ENCODE measurements at regions not wholly inside any gene's neighbourhood (a gene's known extent, or its start where the extent isn't known, plus 50 kb on each side); places are given as distances from the start of the nearest gene placed in this dataset.

DNA sequence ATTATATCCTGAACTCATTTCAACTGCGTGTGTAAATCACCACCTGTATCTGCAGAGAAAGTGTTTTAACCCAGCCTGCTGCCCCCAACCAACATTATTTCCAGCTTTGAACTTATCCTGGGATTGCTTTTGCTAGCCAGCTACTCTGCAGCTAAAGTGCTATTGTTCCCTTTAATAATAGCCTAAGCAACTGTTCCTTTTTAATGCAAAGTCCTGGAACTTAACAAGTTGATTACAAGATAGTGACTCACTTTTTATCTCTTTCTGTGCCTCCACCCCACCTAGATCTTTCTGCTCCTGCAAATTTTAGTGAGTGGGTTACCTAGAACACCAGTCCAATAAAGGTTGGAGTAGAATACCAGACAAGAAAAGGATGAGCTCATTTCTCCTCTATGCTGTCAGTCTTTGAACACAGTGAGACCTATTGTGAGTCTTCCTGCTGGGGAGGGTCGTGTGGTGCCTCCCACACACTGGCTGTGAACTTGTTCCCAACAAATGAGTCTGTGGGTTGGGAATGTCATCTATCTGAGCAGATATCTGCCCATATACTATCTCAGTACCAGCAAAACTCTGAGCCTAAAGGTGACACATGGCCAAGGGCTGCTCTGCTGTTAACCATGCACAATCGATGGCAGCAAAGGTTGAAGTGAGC lies 137.7 kb downstream of the FAM204A start:
- TF ChIP-seq SP1 (IDR thresholded peaks at IDR 0.05) (no peak), RAD21 (IDR thresholded peaks at IDR 0.05) (no peak), RXRA (IDR thresholded peaks at IDR 0.05) (no peak), FOXA2 (IDR thresholded peaks at IDR 0.05) (no peak), ATF3 (IDR thresholded peaks at IDR 0.05) (no peak)
- DNase-seq (ENCODE audit: low spot score), result no peak
- no peaks in the 10 kb centered on the region for H3K36me3 ChIP-seq (ENCODE audit: control insufficient read depth in 4 of 4, insufficient read depth in 3 of 4, low read depth in 1 of 4, low read length in 3 of 4)
- no peaks in the 10 kb centered on the region for H3K9me3 ChIP-seq (ENCODE audit: control insufficient read depth in 4 of 4, low read length in 3 of 4)
- no peak overlapping the region for H3K9ac ChIP-seq (ENCODE audit: low read depth in 1 of 2, low read length in 2 of 2)
- H3K27ac ChIP-seq (ENCODE audit: low read depth in 1 of 2, low read length in 2 of 2), result no peak overlapping the region
- 63% methylated on average over 3 of the region's 3 CpGs for WGBS
- H3K27me3 ChIP-seq (ENCODE audit: control insufficient read depth in 4 of 4, insufficient read depth in 4 of 4, low read length in 3 of 4), result peaks cover 0 to 15% (median 4%) of the 10 kb centered on the region in 4 donors
- H3K4me3 ChIP-seq (ENCODE audit: low read depth in 1 of 3, low read length in 3 of 3), result no peak overlapping the region
- H3K4me1 ChIP-seq (ENCODE audit: control insufficient read depth in 4 of 4, insufficient read depth in 4 of 4, low read length in 3 of 4), result no peaks in the 10 kb centered on the region

- no peaks in the 10 kb centered on the region for H3K9me3 ChIP-seq (ENCODE audit: control insufficient read depth in 4 of 4, low read length in 3 of 4)
- H3K4me1 ChIP-seq (ENCODE audit: control insufficient read depth in 4 of 4, insufficient read depth in 4 of 4, low read length in 3 of 4), result no peaks in the 10 kb centered on the region
- no peak overlapping the region for H3K9ac ChIP-seq (ENCODE audit: low read depth in 1 of 2, low read length in 2 of 2)
- no peak for TF ChIP-seq HNF4A (conservative IDR thresholded peaks at IDR 0.05)
- no peak for TF ChIP-seq GABPA (IDR thresholded peaks at IDR 0.05 in 1 of 2, conservative IDR thresholded peaks at IDR 0.05 in 1 of 2)
- TF ChIP-seq, protein P1, sequence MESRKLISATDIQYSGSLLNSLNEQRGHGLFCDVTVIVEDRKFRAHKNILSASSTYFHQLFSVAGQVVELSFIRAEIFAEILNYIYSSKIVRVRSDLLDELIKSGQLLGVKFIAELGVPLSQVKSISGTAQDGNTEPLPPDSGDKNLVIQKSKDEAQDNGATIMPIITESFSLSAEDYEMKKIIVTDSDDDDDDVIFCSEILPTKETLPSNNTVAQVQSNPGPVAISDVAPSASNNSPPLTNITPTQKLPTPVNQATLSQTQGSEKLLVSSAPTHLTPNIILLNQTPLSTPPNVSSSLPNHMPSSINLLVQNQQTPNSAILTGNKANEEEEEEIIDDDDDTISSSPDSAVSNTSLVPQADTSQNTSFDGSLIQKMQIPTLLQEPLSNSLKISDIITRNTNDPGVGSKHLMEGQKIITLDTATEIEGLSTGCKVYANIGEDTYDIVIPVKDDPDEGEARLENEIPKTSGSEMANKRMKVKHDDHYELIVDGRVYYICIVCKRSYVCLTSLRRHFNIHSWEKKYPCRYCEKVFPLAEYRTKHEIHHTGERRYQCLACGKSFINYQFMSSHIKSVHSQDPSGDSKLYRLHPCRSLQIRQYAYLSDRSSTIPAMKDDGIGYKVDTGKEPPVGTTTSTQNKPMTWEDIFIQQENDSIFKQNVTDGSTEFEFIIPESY (IDR thresholded peaks at IDR 0.05), result no peak
- WGBS, result 59% methylated on average over 2 of the region's 2 CpGs
- H3K27ac ChIP-seq (ENCODE audit: low read depth in 1 of 2, low read length in 2 of 2), result no peak overlapping the region
- no peaks in the 10 kb centered on the region for H3K36me3 ChIP-seq (ENCODE audit: control insufficient read depth in 4 of 4, insufficient read depth in 3 of 4, low read depth in 1 of 4, low read length in 3 of 4)
- H3K27me3 ChIP-seq (ENCODE audit: control insufficient read depth in 4 of 4, insufficient read depth in 4 of 4, low read length in 3 of 4), result peaks cover 0 to 15% (median 4%) of the 10 kb centered on the region in 4 donors
- DNase-seq (ENCODE audit: low spot score), result no peak
- no peak overlapping the region for H3K4me3 ChIP-seq (ENCODE audit: low read depth in 1 of 3, low read length in 3 of 3)
These were observed 138.7 kb downstream of the FAM204A start for GRCh38 chr10:118203461-118203860.

DNA sequence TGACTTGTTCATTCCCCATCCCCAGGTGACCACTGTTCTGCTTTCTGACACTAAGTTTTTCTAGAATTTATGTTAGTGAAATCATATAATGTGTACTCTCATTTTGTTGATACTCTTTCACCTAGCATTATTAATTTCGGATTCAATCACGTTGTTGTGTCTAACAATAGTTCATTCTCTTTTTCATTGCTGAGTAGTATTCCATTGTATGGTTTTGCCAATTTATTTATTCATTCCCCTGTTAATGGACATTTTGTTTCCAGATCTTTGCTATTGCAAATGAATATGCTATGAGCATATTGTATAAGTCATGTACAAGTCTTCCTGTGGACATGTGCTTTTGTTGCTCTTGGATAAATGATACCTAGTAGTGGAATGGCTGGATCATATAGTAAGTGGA lies 146.4 kb downstream of the FAM204A start:
- H3K36me3 ChIP-seq (ENCODE audit: control insufficient read depth in 4 of 4, insufficient read depth in 3 of 4, low read depth in 1 of 4, low read length in 3 of 4), result no peaks in the 10 kb centered on the region
- no peaks in the 10 kb centered on the region for H3K27me3 ChIP-seq (ENCODE audit: control insufficient read depth in 4 of 4, insufficient read depth in 4 of 4, low read length in 3 of 4)
- no peak overlapping the region for H3K4me3 ChIP-seq (ENCODE audit: low read depth in 1 of 3, low read length in 3 of 3)
- 59% methylated on average over 2 of the region's 2 CpGs for WGBS
- TF ChIP-seq YY1 (IDR thresholded peaks at IDR 0.05), result no peak
- TF ChIP-seq, protein P2, sequence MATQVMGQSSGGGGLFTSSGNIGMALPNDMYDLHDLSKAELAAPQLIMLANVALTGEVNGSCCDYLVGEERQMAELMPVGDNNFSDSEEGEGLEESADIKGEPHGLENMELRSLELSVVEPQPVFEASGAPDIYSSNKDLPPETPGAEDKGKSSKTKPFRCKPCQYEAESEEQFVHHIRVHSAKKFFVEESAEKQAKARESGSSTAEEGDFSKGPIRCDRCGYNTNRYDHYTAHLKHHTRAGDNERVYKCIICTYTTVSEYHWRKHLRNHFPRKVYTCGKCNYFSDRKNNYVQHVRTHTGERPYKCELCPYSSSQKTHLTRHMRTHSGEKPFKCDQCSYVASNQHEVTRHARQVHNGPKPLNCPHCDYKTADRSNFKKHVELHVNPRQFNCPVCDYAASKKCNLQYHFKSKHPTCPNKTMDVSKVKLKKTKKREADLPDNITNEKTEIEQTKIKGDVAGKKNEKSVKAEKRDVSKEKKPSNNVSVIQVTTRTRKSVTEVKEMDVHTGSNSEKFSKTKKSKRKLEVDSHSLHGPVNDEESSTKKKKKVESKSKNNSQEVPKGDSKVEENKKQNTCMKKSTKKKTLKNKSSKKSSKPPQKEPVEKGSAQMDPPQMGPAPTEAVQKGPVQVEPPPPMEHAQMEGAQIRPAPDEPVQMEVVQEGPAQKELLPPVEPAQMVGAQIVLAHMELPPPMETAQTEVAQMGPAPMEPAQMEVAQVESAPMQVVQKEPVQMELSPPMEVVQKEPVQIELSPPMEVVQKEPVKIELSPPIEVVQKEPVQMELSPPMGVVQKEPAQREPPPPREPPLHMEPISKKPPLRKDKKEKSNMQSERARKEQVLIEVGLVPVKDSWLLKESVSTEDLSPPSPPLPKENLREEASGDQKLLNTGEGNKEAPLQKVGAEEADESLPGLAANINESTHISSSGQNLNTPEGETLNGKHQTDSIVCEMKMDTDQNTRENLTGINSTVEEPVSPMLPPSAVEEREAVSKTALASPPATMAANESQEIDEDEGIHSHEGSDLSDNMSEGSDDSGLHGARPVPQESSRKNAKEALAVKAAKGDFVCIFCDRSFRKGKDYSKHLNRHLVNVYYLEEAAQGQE (IDR thresholded peaks at IDR 0.05), result no peak
- TF ChIP-seq, protein P3, sequence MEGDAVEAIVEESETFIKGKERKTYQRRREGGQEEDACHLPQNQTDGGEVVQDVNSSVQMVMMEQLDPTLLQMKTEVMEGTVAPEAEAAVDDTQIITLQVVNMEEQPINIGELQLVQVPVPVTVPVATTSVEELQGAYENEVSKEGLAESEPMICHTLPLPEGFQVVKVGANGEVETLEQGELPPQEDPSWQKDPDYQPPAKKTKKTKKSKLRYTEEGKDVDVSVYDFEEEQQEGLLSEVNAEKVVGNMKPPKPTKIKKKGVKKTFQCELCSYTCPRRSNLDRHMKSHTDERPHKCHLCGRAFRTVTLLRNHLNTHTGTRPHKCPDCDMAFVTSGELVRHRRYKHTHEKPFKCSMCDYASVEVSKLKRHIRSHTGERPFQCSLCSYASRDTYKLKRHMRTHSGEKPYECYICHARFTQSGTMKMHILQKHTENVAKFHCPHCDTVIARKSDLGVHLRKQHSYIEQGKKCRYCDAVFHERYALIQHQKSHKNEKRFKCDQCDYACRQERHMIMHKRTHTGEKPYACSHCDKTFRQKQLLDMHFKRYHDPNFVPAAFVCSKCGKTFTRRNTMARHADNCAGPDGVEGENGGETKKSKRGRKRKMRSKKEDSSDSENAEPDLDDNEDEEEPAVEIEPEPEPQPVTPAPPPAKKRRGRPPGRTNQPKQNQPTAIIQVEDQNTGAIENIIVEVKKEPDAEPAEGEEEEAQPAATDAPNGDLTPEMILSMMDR (IDR thresholded peaks at IDR 0.05; ENCODE audit: low read depth, low read length, missing input control), result no peak
- H3K9me3 ChIP-seq (ENCODE audit: control insufficient read depth in 4 of 4, low read length in 3 of 4), result peaks cover 0 to 5% (median 0%) of the 10 kb centered on the region in 4 donors
- no peak overlapping the region for H3K27ac ChIP-seq (ENCODE audit: low read depth in 1 of 2, low read length in 2 of 2)
- DNase-seq (ENCODE audit: low spot score), result no peak
- H3K9ac ChIP-seq (ENCODE audit: low read depth in 1 of 2, low read length in 2 of 2), result no peak overlapping the region
- H3K4me1 ChIP-seq (ENCODE audit: control insufficient read depth in 4 of 4, insufficient read depth in 4 of 4, low read length in 3 of 4), result no peaks in the 10 kb centered on the region

Measured in liver (tissue), 8 donors.